ENCODE measurements at regions not wholly inside any gene's neighbourhood (a gene's known extent, or its start where the extent isn't known, plus 50 kb on each side); places are given as distances from the start of the nearest gene placed in this dataset.

DNA sequence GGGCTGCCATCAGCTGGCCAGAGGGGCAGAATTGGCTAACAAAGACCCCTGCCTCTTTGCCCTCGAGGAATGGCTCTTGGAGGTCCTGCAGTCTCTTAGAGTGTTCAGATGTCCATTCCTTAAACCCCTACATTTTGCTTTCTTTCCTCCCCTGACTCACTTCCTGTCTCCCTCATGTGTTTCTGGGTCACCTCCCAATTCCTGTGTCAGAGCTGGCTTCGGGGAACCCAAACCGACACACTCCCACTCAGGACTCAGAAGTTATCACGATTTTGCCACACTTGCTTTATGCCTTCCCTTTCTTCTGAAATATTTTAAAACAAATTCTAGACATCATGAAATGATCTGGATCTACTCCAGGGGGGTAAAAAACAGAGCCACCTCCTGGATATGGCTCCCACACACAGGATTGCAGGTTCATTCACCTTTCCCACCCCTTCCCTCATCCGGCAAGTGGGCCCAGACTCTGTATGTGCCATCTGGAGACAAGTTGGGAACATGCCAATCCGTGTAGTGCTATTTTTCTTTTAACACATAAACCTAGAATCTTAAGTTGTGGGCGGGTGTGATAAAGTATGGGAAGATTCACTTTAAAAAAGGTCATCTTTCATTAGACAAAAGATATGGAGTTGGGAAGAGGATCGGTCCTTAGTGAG lies 145.7 kb downstream of the NXNL2 start:
- DNase-seq (ENCODE audit: low spot score in 2 of 2) (no peak), ATAC-seq (no peak)
- Mint-ChIP-seq H3K36me3 (no peaks in the 10 kb centered on the region), H3K27ac (peak overlapping the region in 1 of 2 donors; percentile 77), H3K9me3 (no peaks in the 10 kb centered on the region)

DNA sequence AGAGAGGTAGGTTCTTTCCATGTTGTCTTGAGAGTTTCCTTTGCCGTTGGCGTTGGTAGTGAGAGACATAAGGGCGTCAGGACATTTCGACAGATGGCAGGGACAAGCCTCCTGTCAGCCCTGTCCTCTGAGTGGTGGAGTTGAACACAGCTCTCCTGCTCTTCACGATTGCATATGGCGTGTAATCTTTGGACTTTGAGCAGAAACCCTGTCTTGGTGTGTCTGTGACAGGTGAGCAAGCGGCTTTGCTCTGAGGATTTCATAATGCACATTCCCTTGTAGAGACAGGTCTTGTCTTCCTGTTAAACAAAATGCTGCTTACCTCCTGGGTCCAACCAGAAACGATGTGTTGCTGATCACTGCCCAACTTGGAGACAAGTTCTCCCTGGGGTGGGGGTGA lies 146.5 kb downstream of the NXNL2 start:
- ATAC-seq (no peak), DNase-seq (ENCODE audit: low spot score in 2 of 2) (no peak)
- no peaks in the 10 kb centered on the region for H3K9me3 Mint-ChIP-seq
- H3K36me3 Mint-ChIP-seq: no peaks in the 10 kb centered on the region
- no peak overlapping the region for H3K27ac Mint-ChIP-seq

DNA sequence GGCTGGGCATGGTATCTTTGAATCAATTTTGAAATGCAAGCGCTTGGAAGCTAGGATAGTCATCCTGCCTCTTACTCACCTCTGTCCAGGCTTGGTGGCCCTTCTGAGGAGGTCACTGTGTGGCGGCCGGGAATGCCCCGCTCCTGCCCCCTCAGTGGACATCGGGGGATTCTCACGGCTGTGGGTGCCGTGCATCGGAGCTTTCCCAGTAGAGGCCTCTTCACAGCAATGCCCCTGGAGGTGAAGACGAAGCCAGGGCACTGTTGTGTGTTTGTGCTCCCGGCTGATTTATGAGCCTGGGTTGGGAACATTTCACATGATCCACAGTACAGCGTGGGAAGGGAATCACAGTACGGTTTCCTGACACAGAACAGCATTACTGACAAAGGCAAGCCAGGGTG lies 147.5 kb downstream of the NXNL2 start:
- H3K27ac Mint-ChIP-seq: no peak overlapping the region
- H3K36me3 Mint-ChIP-seq: no peaks in the 10 kb centered on the region
- ATAC-seq: no peak
- DNase-seq (ENCODE audit: low spot score in 2 of 2): no peak
- H3K9me3 Mint-ChIP-seq: no peaks in the 10 kb centered on the region

DNA sequence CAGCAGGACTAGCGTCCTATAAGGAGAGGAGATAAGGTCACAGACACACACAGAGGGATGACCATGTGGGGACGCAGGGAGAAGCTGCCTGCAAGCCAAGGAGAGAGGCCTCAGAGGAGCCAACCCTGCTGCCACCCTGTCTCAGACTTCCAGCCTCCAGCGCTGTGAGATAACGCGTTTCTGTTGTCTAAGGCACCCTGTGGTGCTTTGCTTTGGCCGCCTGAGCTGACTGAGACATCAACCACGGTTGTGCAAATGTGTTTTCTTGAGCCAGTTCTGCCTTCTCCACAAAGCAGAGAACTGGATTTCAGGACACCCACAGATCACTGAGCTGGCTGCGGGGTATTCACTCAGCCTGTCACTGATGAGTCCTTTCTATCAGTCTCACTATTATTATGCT lies 149.1 kb downstream of the NXNL2 start:
- no peak for DNase-seq (ENCODE audit: low spot score in 2 of 2)
- H3K9me3 Mint-ChIP-seq: no peaks in the 10 kb centered on the region
- no peak overlapping the region for H3K27ac Mint-ChIP-seq
- no peaks in the 10 kb centered on the region for H3K36me3 Mint-ChIP-seq
- ATAC-seq: no peak

DNA sequence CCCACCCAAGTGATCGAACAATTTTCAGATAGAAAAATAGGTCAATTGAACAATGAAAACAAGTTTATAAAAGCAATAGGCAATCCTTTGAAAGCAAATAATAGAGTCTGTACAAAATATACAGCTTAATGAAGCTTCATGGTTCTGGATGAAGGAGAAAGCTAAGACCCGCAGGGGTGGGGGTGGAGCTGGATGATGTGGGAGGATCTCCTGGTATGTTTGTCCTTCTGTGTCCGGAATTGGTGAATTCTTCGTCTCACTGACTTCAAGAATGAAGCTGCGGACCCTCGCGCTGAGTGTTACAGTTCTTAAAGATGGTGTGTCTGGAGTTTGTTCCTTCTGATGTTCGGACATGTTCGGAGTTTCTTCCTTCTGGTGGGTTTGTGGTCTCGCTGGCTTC lies 149.9 kb downstream of the NXNL2 start:
- DNase-seq (ENCODE audit: low spot score in 2 of 2): no peak
- no peak for ATAC-seq
- Mint-ChIP-seq H3K27ac (no peak overlapping the region), H3K36me3 (no peaks in the 10 kb centered on the region), H3K9me3 (no peaks in the 10 kb centered on the region)

DNA sequence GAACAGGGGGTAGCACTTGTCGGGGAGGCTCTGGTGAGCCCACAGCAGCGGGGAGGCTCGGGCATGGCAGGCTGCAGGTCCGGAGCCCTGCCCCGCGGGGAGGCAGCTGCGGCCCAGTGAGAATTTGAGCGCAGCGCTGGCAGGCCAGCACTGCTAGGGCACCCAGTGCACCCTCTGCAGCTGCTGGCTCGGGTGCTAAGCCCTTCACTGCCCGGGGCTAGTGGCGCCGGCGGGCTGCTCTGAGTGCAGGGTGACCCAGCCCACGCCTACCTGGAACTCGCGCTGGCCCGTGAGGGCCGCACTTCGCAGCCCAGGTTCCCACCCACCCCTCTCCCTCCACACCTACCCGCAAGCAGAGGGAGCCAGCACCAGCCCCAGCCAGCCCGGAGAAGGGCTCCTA lies 151.0 kb downstream of the NXNL2 start:
- ATAC-seq (no peak), DNase-seq (ENCODE audit: low spot score in 2 of 2) (no peak)
- Mint-ChIP-seq H3K9me3 (no peaks in the 10 kb centered on the region), H3K36me3 (no peaks in the 10 kb centered on the region), H3K27ac (no peak overlapping the region)

DNA sequence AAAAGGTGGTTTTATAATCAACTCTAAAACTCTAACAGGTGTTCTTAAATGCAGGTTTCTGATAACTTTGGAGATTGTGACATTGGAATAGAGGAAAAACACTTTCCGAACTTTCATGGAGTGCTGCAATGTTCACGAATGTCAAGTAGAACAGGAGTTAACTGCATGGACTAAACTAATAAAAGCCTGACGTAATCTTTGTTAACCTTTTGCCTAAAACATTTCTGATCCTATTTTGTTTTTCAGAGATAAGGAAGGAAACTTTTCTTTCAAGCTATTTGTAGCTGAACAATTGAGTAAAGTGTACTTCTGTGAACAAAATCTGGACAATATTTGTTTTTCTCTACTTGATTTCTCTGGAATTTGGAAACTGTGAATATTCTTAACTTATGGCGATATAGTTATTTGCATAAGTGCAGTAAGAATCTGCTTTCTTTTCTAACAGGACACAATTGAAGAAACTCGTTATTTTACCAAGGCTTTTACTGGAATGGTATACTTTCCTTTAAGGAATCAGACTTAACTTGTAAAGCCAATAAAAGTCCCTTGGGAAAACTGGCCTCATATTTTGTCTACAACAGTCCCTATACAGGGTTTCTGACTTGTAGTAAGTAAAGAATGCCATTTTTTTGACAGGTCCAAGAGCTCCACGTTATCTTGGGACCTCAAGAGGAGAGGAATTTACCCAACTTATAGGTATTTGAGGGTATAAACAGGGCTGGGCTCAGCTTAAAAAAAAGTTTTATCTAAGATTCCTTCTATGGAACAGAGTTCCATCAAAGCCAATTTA lies 154.7 kb downstream of the NXNL2 start:
- Mint-ChIP-seq H3K27ac (no peak overlapping the region), H3K36me3 (no peaks in the 10 kb centered on the region), H3K9me3 (no peaks in the 10 kb centered on the region)
- DNase-seq (ENCODE audit: low spot score in 2 of 2) (no peak), ATAC-seq (no peak)

DNA sequence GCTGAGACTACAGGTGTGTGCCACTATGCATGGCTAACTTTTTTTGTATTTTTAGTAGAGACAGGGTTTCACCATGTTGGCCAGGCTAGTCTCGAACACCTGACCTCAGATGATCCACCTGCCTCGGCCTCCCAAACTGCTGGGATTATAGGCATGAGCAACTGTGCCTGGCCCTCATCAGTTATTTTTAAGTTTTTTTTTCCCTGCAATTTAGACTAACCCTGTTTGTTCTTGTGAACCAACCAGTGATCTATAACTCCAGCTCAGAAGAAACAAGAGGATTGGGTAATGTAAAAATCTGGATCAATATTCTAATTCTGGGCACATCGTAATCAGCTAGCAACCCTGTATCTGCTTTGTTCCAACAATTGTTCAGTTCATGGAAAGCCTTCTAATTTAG lies 155.7 kb downstream of the NXNL2 start:
- DNase-seq (ENCODE audit: low spot score in 2 of 2) (no peak), ATAC-seq (no peak)
- H3K27ac Mint-ChIP-seq: no peak overlapping the region
- no peaks in the 10 kb centered on the region for H3K9me3 Mint-ChIP-seq
- no peaks in the 10 kb centered on the region for H3K36me3 Mint-ChIP-seq

DNA sequence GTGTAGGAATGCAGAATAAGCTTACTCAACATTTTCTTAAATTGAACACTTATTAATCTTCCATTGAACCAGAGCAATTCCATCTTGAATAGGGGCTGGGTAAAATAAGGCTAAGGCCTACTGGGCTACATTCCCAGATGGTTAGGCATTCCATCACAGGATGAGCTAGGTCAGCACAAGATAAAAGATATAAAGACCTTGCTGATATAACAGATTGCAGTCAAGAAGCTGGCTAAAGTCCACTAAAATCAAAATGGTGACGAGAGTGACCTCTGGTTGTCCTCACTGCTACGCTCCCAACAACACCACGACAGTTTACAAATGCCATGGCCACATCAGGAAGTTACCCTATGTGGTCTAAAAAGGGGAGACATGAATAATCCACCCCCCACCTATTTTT lies 156.1 kb downstream of the NXNL2 start:
- ATAC-seq (no peak), DNase-seq (ENCODE audit: low spot score in 2 of 2) (no peak)
- Mint-ChIP-seq H3K36me3 (no peaks in the 10 kb centered on the region), H3K27ac (no peak overlapping the region), H3K9me3 (no peaks in the 10 kb centered on the region)

DNA sequence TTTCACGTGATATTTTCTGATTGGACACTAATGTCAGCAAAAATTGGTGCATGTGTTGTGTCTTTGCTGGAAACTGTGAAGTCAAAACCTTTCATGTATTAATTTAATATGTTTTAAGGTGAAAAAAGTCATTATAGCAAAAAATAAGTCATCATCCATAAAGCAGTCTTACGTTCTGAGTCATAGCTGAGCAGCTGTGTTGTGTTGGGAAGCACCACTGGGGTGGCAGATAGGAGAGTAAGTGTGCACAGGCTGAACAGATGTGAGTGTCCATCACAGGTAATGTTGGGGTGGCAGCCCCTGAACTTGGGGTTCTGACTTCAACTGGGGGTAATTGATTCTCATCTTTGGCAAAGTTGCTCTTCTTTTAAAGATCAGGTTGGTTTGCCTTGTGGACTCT lies 156.8 kb downstream of the NXNL2 start:
- ATAC-seq: no peak

DNA sequence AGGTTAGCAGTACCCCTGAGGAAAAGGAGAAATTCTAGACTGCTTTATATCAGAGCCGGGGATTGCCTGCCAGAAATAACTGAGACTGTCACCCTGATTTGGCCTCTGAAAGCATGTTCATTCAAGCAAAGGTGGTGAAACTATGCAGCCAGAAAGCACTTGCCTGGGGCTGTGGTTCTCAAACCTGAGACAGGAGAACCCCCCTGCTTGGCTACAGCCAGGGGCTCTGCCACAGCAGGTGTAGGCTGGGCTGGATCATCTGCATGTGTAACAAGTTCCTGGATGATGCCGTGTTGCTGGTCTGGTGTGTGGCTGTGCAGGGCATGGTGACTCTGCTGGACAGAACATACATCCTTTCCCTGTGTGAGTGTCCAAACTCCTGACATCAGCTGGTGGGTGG lies 157.8 kb downstream of the NXNL2 start:
- ATAC-seq (no peak), DNase-seq (ENCODE audit: low spot score in 2 of 2) (no peak)

More for the DNA sequence above, 156.8 kb downstream of the NXNL2 start:
- H3K36me3 Mint-ChIP-seq: no peaks in the 10 kb centered on the region
- no peaks in the 10 kb centered on the region for H3K9me3 Mint-ChIP-seq
- DNase-seq (ENCODE audit: low spot score in 2 of 2): no peak
- H3K27ac Mint-ChIP-seq: no peak overlapping the region

DNA sequence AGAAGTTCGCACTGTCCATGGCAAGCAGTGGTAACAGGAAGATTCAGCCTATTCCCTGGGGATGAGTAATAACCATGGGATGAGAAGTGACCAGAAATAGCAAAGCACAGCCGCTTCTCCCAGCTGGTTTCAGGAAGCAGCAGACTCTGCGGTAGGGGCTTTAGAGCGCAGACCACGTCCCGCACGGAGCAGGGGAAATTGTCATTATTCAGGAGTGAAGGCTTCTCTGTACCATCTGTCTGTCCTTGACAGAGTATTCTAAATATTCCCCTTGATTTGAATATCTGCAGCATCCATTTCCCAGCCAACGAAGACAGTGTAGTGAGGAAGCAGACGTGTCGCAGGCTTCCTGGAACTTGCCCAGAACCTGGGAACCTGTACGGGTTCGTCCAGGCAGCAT lies 159.6 kb downstream of the NXNL2 start:
- Mint-ChIP-seq H3K9me3 (no peaks in the 10 kb centered on the region), H3K36me3 (no peaks in the 10 kb centered on the region), H3K27ac (no peak overlapping the region)
- ATAC-seq: no peak
- DNase-seq (ENCODE audit: low spot score in 2 of 2): no peak

More for the DNA sequence above, 157.8 kb downstream of the NXNL2 start:
- H3K36me3 Mint-ChIP-seq: no peaks in the 10 kb centered on the region
- H3K27ac Mint-ChIP-seq: no peak overlapping the region
- H3K9me3 Mint-ChIP-seq: no peaks in the 10 kb centered on the region

DNA sequence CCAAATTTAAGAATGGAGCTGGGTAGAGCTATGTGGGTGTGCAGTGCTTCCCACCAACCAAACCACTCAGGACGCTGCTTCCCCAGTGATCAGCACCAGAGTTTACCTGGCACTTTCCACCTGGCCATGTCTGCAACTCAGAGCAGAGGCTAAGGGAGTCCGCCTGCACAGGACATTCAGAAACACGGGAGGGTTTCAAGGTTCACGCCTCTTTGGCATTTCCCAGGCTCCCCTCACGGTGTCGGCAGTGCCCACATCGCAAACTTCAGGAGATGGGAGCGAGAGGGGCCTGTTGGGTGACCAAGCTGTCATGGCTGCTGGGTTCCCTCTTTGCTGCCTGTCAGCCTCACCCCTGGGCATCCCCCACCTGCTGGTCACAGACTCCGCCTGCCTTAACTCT lies 161.5 kb downstream of the NXNL2 start:
- Mint-ChIP-seq H3K9me3 (no peaks in the 10 kb centered on the region), H3K36me3 (no peaks in the 10 kb centered on the region), H3K27ac (no peak overlapping the region)
- no peak for DNase-seq (ENCODE audit: low spot score in 2 of 2)
- ATAC-seq: no peak

DNA sequence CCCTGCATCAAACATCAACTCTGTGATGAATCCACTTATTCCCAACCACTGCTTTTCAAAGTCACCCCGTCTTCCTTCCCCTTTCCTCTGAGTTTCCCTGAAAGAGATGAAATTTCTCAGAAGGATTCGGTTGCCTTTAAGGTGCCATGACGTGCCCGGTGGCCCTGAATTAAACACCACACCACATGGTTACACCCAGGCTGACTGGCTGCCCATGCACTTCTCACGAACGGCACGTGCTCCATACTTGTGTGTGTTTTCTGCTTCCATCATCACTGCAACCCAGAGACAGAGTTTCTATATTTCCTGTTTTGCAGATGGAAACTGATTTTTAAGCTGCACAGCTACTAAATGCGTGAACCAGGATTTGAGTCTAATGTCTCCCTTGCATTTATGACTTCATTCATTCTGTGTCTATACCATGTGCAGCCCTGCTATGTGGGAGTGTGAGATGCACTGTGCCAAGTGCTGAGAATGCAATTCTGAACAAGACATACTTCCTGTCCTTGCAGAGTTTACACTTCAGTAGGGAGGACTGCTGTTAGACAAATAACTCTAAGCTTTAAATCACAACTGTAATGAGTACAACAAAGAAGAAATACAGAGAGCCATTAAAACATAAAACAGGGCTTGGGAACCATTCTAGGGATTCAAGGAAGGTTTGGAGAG lies 162.9 kb downstream of the NXNL2 start:
- DNase-seq (ENCODE audit: low spot score in 2 of 2): no peak
- Mint-ChIP-seq H3K9me3 (no peaks in the 10 kb centered on the region), H3K27ac (no peak overlapping the region), H3K36me3 (no peaks in the 10 kb centered on the region)
- ATAC-seq: no peak

DNA sequence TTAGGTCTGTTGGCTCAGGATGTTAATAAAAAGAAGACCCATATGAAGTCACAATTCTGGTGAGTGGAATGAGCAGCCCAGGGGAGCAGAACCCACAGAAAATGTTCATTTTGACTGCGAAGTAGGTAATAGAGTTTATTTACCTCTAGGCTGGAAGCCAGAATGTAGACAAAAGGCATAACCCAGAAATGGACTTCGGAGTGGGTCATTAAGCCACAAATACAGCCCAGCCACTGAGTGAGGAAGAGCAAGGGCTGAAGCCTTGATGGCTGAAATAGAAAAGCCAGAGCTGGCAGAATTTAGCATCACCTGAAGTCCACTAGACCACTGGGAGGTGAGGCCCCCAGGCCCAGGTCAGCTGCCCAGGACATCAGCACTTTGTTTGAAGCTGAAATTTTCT lies 168.0 kb downstream of the NXNL2 start:
- Mint-ChIP-seq H3K9me3 (no peaks in the 10 kb centered on the region), H3K36me3 (no peaks in the 10 kb centered on the region), H3K27ac (no peak overlapping the region)
- no peak for DNase-seq (ENCODE audit: low spot score in 2 of 2)
- no peak for ATAC-seq

DNA sequence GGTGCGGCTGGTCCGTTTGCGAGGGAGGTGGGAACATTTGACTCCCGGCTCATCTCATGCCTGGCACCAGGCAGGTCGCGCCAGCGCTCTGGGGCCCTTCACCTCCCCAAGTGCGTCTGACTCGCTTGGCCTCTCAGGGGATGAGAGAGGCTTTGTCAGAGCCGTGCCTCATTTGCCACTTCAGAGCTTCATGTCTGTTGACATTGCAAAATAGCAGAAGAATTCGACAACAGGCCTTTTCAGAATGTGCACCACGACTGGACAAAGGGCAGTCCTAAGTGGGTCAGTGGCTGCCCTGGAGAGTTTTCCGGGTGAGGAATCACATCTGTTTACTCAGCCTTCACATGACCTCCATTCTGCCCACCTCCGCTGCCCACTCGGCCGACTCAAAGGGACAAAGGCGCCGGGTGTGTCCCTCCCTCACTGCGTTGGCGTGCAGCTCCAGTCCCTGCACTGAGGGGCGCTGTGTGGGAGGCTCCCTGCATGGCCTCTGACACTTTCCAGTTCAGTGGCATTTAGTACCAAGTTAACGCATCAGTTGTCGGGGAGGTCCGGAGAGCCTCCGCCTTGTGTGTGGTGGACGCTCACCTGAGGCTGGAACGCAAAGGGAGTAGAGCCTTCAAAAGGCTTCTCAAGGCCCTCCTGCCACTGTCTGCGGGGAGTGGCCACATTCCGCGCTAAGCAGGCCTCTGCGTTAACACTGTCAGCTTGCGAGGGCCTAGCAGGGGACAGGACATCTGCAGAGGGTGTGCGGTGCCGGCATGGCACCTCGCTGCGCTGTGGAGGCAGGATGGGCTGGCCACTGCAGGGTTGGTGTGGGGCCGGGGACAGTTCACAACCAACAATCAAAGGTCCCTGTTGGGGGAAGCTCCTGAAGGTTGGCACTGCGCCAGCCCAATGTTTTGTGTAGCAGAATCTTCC lies 171.5 kb downstream of the NXNL2 start:
- no peak for ATAC-seq
- Mint-ChIP-seq H3K36me3 (no peaks in the 10 kb centered on the region), H3K9me3 (no peaks in the 10 kb centered on the region), H3K27ac (no peak overlapping the region)
- DNase-seq (ENCODE audit: low spot score in 2 of 2): no peak

DNA sequence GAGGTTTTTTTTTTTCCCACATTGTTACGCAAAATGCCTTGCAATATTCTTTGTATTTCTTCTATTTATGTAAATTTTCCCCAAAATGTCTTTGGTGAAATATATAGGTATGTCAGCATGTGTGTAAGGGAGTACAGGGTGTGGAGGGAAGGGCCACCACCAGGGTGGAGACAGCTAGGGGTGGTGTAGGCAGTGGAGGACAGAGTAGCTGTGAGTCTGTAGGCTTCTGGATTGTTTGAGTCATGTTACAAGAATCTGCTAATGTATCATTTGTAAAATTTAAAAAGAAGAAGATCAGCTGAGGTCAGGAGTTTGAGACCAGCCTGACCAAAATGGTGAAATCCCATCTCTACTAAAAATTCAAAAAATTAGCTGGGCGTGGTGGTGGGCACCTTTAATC lies 175.5 kb downstream of the NXNL2 start:
- peaks cover 0 to 10% of the 10 kb centered on the region in 2 donors for H3K36me3 Mint-ChIP-seq
- ATAC-seq: no peak
- DNase-seq (ENCODE audit: low spot score in 2 of 2): no peak
- no peak overlapping the region for H3K27ac Mint-ChIP-seq
- peaks cover 0 to 5% of the 10 kb centered on the region in 2 donors for H3K9me3 Mint-ChIP-seq

Measured in activated naive CD4-positive, alpha-beta T cell treated with anti-CD3 and anti-CD28 coated beads, Interleukin-2, amount 50 U/mL, for 72 hours (primary cell).